Fibroblast of pulmonary artery (primary cell): ENCODE measurements at regions not wholly inside any gene's neighbourhood (a gene's known extent, or its start where the extent isn't known, plus 50 kb on each side); places are given as distances from the start of the nearest gene placed in this dataset.

Source experiments
- DNase-seq: peaks from one replicate; pipeline ENCODE4 v3.0.0-alpha.2; 2010; ENCODE audit warnings: low read depth
- H3K4me3 ChIP-seq: replicated peaks from 2 replicates; pipeline ENCODE4 v1.5.1; 2011; ENCODE audit warnings: low read depth, mild to moderate bottlenecking, control low read depth, low read length, moderate library complexity
- CTCF ChIP-seq: IDR thresholded peaks from 2 replicates; pipeline ENCODE4 v1.5.1; 2011; ENCODE audit warnings: mild to moderate bottlenecking, control low read depth, low read length, inconsistent platforms; ENCODE audit errors: missing control alignments

- no peak for DNase-seq
- no peak for TF ChIP-seq CTCF
- H3K4me3 ChIP-seq: no peak overlapping the region
These were observed 205.7 kb upstream of the NXPH2 start for GRCh38 chr2:138985881-138986280.

- TF ChIP-seq CTCF: no peak
- DNase-seq: no peak
- H3K4me3 ChIP-seq: no peak overlapping the region
These were observed 199.1 kb upstream of the NXPH2 start for GRCh38 chr2:138979131-138979785.

- no peak overlapping the region for H3K4me3 ChIP-seq
- no peak for TF ChIP-seq CTCF
- DNase-seq: peak; percentile 10
These were observed 194.5 kb upstream of the NXPH2 start for GRCh38 chr2:138974651-138975050.

GRCh38 chr2:138964418-138964817 is 184.2 kb upstream of the NXPH2 start:
- no peak for TF ChIP-seq CTCF
- no peak overlapping the region for H3K4me3 ChIP-seq
- DNase-seq: no peak

GRCh38 chr2:138962686-138963085 is 182.5 kb upstream of the NXPH2 start:
- TF ChIP-seq CTCF: no peak
- no peak for DNase-seq
- no peak overlapping the region for H3K4me3 ChIP-seq

GRCh38 chr2:138960191-138960590 is 180.0 kb upstream of the NXPH2 start:
- TF ChIP-seq CTCF: no peak
- no peak for DNase-seq

GRCh38 chr2:138959031-138959430 is 178.8 kb upstream of the NXPH2 start:
- TF ChIP-seq CTCF: no peak
- no peak overlapping the region for H3K4me3 ChIP-seq
- DNase-seq: no peak

More at GRCh38 chr2:138960191-138960590, 180.0 kb upstream of the NXPH2 start:
- no peak overlapping the region for H3K4me3 ChIP-seq
